NCI-H2227 (cell line): ENCODE measurements at regions not wholly inside any gene's neighbourhood (a gene's known extent, or its start where the extent isn't known, plus 50 kb on each side); places are given as distances from the start of the nearest gene placed in this dataset.

ENCODE experiments used
- DNase-seq: peaks from one replicate; lab custom pipeline; 2025; ENCODE audit not compliant: unreplicated experiment; lab: John Stamatoyannopoulos, UW

DNA sequence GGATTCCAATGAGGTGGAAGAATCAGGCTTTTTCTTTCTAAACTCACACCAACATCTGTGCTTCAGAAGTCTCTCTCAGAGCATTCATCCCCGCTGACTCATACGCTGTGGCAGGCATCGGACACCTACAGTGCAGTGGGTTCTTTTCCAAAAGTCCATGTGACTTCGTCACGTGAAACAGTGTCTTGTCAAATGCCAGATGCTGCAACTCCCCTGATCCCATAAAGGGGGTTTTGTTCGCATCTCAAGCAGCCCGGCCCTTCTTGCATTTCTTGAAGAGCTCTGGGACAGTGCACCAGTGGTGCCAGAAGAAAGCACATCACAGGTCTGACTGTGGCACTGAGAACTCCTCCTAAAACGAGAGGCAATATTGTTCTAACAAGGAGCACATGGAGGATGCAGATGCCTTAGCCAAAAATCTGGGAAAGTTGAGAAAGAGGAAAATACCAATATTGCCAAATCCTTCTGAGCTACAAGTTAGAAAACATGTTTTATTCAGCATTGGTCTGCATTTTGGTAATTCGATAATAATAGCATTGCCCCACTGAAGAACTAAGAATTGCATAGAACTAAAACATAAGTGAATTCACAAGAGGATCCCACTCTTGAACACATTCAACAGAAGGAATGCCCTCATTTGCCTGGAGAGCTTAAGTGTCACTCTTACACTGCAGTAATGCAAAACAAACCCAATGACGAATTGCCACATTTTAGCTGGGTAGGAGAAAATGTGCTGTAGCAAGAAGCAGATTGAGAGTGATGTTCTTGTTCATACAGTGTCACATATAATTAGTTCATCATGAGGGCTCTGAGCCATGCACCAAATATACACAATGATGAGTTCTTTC is 204.4 kb downstream of the CXCL12 start:
- DNase-seq = no peak

- no peak for DNase-seq
Observed at GRCh38 chr10:44178856-44179255, 206.0 kb downstream of the CXCL12 start.

- no peak for DNase-seq
Observed at GRCh38 chr10:44178281-44178680, 206.6 kb downstream of the CXCL12 start.

- DNase-seq = no peak
Observed at GRCh38 chr10:44177610-44178009, 207.3 kb downstream of the CXCL12 start.

DNA sequence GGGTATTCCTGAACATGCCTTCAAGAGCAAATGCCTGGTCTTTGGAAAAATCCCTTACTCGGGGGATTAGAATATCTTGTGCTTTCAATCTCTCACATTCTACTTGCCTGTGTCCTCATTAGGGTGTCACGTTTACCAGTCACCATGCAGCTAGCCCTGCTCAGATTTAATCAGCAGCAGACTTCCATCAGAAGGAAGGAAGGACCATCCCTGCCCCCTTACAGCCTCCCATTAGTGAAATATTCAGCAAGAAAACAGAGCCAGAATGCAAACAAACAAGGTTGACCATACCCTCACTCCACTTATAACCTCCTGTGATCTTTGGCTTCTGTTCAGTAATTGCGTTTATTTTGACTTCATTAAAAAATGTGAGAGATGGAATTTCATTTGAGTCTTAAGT is 208.6 kb downstream of the CXCL12 start:
- no peak for DNase-seq

GRCh38 chr10:44173608-44173894 is 211.3 kb downstream of the CXCL12 start:
- no peak for DNase-seq

DNA sequence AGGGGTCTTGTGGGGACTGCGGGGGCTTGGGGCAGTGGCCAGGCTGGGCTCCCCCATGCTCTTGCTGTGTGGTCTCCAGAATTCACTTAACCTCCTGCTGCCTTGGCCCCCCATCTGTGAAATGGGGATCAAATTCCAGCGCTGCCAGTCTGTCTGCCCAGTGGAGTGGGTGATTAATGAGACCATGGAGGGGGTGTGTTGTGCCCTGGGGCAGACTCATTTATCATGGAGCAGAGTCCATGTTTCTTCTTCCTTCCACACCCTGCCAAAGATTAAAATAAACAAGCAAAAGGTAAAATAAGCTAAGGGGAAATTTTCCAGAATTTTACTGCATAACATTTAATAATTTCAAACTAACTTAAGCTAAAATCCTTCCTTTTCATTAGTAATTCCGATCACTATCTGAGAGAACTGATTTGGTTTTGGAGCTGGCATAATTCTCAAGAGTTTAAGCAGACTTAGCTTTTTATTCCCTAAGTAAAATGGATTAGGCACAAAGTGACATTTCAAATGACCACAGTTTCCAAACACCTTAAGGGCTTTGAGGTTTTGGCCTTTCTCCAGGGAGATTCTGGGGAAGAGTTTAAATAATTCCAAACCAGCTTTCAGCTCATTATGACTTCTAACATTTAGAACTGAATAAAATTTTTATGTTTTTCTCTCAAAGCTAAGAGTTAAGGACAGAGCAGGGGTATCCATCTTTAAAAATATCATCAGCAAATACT is 211.9 kb downstream of the CXCL12 start:
- DNase-seq = no peak

DNA sequence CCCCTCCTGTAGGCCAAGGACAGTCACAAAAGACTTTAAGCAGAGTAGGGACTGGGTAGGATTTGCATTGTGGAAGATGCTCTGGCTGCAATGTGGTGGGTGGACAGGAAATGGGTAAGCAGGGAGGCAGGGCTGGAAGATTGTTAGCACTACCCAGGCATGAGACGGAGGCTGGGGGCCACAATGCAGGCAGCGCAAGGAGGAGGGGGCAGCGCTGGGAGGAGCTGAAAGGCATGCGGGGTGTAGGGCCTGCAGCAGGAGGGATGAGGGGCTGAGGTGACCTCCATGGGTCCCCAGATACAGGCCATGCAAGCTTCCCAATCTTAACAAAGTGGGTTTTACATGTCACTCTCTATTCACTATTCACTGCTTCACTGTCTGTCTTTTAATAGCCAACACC is 213.1 kb downstream of the CXCL12 start:
- no peak for DNase-seq

GRCh38 chr10:44168478-44168877 is 216.4 kb downstream of the CXCL12 start:
- no peak for DNase-seq

- DNase-seq = no peak
Observed at GRCh38 chr10:44167752-44168151, 217.1 kb downstream of the CXCL12 start.

DNA sequence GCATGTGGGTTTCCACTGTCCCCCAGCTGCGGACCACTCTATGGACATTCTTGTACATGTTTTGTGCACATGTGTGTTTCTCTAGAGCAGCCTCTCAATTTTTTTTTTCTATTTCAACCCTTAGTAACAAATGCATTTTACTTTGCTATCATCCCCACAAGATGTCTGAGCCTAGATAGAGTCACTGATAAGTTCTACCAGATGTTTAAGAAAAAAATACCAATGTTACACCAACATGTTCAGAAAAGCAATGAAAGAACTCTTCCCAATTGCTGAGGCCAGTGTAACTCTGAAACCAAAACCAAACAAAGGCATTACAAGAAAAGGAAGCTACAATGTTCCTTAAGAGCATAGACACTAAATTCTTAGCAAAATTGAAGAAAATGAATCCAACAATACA is 218.5 kb downstream of the CXCL12 start:
- no peak for DNase-seq

DNA sequence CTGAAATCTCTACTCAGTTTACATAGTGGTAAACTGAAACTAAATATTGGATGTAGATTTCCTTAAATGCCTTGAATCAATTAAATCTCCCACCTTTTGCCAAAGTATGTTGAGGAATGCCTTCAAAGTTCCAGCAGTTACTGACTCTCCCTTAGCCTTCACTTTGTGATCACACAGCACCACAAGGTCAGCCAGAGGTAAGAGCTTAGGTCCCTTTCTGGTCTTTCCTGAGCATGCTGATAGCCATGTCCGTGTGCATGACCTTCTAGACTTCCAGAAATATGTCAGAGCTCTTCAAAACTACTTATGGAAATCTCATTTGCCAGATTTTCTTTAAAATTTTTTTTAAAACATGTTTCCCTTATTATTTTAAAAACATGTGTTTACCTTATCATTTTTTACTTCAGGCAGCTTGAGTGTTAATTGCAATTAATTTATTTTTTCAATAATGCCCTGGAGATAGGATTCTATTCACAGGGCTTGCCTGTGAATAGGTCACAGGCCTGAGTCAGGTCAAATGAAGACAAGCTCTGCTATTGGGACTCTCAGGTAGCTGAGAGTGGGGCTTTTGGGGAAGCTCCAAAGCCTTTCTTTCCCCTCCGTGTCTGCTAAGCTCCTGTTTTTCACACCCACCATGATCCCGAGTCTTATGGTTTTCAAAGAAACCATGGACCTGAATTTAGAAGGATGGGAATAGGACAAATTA is 220.5 kb downstream of the CXCL12 start:
- no peak for DNase-seq

DNA sequence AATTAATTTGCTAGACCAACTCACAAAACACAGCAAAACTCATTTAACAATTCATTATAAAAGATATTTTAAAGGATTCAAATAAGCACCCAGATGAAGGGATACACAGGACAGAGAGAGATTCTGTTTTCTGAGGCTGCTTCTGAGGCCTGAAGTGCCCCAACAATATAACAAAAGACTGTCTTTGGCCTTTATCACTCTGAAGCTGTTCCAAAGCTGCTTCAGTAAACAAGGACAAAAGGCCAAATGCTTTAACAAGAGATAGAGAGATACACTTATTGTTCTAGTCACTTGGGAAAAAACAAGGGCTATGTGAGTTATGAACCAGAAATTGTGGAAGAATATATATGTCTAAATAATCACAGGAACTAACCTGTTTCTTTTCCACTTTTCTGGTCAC is 223.7 kb downstream of the CXCL12 start:
- DNase-seq = no peak

DNA sequence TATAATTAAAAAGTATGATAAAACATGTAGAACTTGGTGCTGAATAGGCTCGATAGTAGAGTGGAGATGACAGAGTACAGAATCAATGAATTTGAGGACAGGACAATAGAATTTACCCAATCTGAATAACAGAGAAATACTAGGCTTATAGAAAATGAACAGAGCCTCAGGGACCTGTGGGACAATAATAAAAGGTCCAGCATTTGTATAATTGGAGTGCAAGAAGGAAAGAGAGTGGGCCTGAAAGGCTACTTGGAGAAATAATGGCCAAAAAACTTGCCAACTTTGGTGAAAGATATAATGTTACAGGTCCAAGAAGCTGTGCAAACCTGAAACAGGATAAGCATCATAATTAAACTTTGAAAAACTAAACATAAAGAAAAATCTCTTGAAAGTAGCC is 227.3 kb downstream of the CXCL12 start:
- no peak for DNase-seq

DNA sequence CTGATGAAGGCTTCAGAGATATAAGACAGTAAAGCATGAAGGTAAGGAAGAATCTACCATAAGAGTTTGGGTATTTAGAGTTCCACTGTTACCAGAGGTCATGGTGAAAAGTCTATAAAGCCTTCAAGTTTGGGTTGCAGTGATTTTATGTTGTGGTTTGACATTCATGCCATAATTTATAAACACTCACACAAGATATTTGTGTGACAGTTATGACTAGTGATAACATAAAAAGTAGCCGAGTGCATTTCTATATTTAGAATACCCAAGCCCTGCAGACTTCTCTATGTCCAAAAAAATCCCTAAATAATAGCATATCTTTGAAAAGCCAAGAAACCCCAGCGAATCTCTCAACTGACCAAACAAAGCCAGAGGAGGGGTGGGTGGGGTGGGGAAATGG is 229.9 kb downstream of the CXCL12 start:
- DNase-seq = no peak

- no peak for DNase-seq
Observed at GRCh38 chr10:44153918-44154670, 230.8 kb downstream of the CXCL12 start.

DNA sequence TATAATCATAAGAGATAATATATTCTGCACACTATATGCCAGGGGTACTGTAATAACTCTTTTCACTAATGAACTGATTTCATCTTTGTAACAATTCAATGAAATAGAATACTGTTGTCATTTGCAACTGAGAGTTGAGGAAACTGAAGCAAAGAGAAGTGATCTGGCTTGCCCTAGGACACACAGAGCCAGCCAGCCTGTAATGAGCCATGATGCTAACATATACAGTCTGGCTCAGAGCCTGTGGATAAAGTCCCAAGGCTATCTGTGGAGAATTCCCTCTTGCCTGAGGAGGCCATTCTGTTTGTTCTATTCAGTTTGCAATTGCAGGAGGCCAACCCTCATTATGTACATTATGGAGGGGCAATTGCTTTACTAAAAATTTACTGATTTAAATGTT is 241.3 kb downstream of the CXCL12 start:
- DNase-seq = no peak

GRCh38 chr10:44132361-44133289 is 252.3 kb downstream of the CXCL12 start:
- no peak for DNase-seq

- DNase-seq = no peak
Observed at GRCh38 chr10:44126291-44126717, 258.6 kb downstream of the CXCL12 start.

- no peak for DNase-seq
Observed at GRCh38 chr10:44125879-44126278, 259.0 kb downstream of the CXCL12 start.
